Astrocyte (in vitro differentiated cells and primary cell): ENCODE measurements at regions not wholly inside any gene's neighbourhood (a gene's known extent, or its start where the extent isn't known, plus 50 kb on each side); places are given as distances from the start of the nearest gene placed in this dataset.
A peak's percentile ranks its signal among the peaks of the same experiment; 100 is the strongest.

Experiments
- DNase-seq: peaks from one replicate; pipeline ENCODE4 v3.0.0-alpha.2; 2010; ENCODE audit warnings: low read depth
- FAIRE-seq: peaks from 2 replicates; lab custom pipeline; 2011; peaks lifted over from hg19 to GRCh38; lab: Jason Lieb, UNC
- H2AFZ ChIP-seq: 2 replicates; pipeline ENCODE4 v1.6.0; 2012; ENCODE audit warnings: low read depth, low read length, inconsistent platforms
- H3K27ac ChIP-seq: 2 replicates; pipeline ENCODE4 v1.5.1; 2011; ENCODE audit warnings: low read depth, low read length, inconsistent platforms
- H3K27me3 ChIP-seq: 2 replicates; pipeline ENCODE4 v1.6.0; 2011; ENCODE audit warnings: low read length, inconsistent platforms; ENCODE audit not compliant: insufficient read depth
- H3K36me3 ChIP-seq: 2 replicates; pipeline ENCODE4 v1.5.1; 2011; ENCODE audit warnings: low read length, inconsistent platforms; ENCODE audit not compliant: insufficient read depth
- H3K4me1 ChIP-seq: 2 replicates; pipeline ENCODE4 v1.5.1; 2011; ENCODE audit warnings: low read length, inconsistent platforms; ENCODE audit not compliant: insufficient read depth
- H3K4me2 ChIP-seq: 2 replicates; pipeline ENCODE4 v1.6.0; 2012; ENCODE audit warnings: low read length, inconsistent platforms
- H3K4me3 ChIP-seq: 2 replicates; pipeline ENCODE4 v1.5.1; 2011; ENCODE audit warnings: low read depth, mild to moderate bottlenecking, low read length, inconsistent platforms; ENCODE audit not compliant: insufficient read depth
- H3K79me2 ChIP-seq: 2 replicates; pipeline ENCODE4 v1.6.0; 2012; ENCODE audit warnings: mild to moderate bottlenecking, low read length, inconsistent platforms; ENCODE audit not compliant: insufficient read depth
- H3K9ac ChIP-seq: 2 replicates; pipeline ENCODE4 v1.6.0; 2012; ENCODE audit warnings: mild to moderate bottlenecking, low read length, inconsistent platforms
- H3K9me3 ChIP-seq: 2 replicates; pipeline ENCODE4 v1.5.1; 2012; ENCODE audit warnings: low read depth, mild to moderate bottlenecking, low read length, inconsistent platforms; ENCODE audit not compliant: insufficient read depth
- H4K20me1 ChIP-seq: 2 replicates; pipeline ENCODE4 v1.6.0; 2012; ENCODE audit warnings: low read length, inconsistent platforms; ENCODE audit not compliant: insufficient read depth
- H3K27ac Mint-ChIP-seq: one replicate; pipeline ENCODE4 v1.8.0; 2021; ENCODE audit warnings: mild to moderate bottlenecking, mixed read lengths; ENCODE audit not compliant: unreplicated experiment
- H3K27me3 Mint-ChIP-seq: one replicate; pipeline ENCODE4 v1.8.0; 2021; ENCODE audit warnings: low read depth, mixed read lengths; ENCODE audit not compliant: unreplicated experiment
- H3K36me3 Mint-ChIP-seq: one replicate; pipeline ENCODE4 v1.8.0; 2021; ENCODE audit warnings: low read depth, mixed read lengths; ENCODE audit not compliant: unreplicated experiment
- H3K4me1 Mint-ChIP-seq: one replicate; pipeline ENCODE4 v1.8.0; 2021; ENCODE audit warnings: low read depth, mixed read lengths; ENCODE audit not compliant: unreplicated experiment
- H3K4me3 Mint-ChIP-seq: one replicate; pipeline ENCODE4 v1.8.0; 2021; ENCODE audit warnings: mild to moderate bottlenecking, moderate library complexity, mixed read lengths; ENCODE audit not compliant: unreplicated experiment
- H3K9me3 Mint-ChIP-seq: one replicate; pipeline ENCODE4 v1.8.0; 2021; ENCODE audit warnings: mild to moderate bottlenecking, mixed read lengths; ENCODE audit not compliant: unreplicated experiment
- EZH2 ChIP-seq: IDR thresholded peaks from 2 replicates; pipeline ENCODE4 v1.6.1; 2012; ENCODE audit warnings: mild to moderate bottlenecking, low read length, inconsistent platforms; ENCODE audit not compliant: insufficient read depth
- TF ChIP-seq, protein P1 (sequence below): IDR thresholded peaks from 2 replicates; pipeline ENCODE4 v1.5.1; 2011; ENCODE audit warnings: low read depth, mild to moderate bottlenecking, inconsistent platforms, low read length, moderate library complexity; ENCODE audit not compliant: insufficient read depth

DNA sequence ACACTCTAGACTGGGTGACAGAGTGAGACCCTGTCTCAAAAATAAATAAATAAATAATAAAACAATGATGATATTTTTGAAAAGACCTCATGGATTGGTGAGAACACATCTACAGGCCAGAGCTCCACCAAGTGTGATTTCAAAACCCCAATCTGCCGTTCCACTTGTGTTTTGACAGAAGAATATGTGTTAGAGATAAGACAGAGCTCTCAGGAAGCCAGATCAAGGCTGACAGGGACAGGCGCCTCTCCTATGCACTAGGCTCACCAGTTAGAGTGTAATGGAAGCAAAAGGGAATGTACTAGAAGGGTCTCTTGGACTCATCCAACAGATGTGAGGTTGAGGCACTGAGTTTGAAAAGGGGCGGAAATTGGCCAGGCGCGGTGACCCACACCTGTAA lies 110.7 kb upstream of the ERRFI1 start:
- H3K36me3 Mint-ChIP-seq = no peaks in the 10 kb centered on the region
- H3K79me2 ChIP-seq = no peaks in the 10 kb centered on the region
- peak overlapping the region; percentile 96 for H3K27ac Mint-ChIP-seq
- no peaks in the 10 kb centered on the region for H3K27me3 ChIP-seq
- peak overlapping the region; percentile 81 for H3K27ac ChIP-seq
- H2AFZ ChIP-seq = no peak overlapping the region
- FAIRE-seq (no peak), DNase-seq (no peak)
- no peak overlapping the region for H3K4me3 ChIP-seq
- H3K4me3 Mint-ChIP-seq = no peak overlapping the region
- peaks cover 42% of the 10 kb centered on the region for H3K4me1 ChIP-seq
- H4K20me1 ChIP-seq = no peaks in the 10 kb centered on the region
- no peak overlapping the region for H3K9ac ChIP-seq
- no peaks in the 10 kb centered on the region for H3K36me3 ChIP-seq
- H3K9me3 Mint-ChIP-seq = no peaks in the 10 kb centered on the region
- H3K9me3 ChIP-seq = no peaks in the 10 kb centered on the region
- peaks cover 41% of the 10 kb centered on the region for H3K4me1 Mint-ChIP-seq
- peak overlapping the region; percentile 70 for H3K4me2 ChIP-seq
- no peak for TF ChIP-seq EZH2
- TF ChIP-seq, protein P1, sequence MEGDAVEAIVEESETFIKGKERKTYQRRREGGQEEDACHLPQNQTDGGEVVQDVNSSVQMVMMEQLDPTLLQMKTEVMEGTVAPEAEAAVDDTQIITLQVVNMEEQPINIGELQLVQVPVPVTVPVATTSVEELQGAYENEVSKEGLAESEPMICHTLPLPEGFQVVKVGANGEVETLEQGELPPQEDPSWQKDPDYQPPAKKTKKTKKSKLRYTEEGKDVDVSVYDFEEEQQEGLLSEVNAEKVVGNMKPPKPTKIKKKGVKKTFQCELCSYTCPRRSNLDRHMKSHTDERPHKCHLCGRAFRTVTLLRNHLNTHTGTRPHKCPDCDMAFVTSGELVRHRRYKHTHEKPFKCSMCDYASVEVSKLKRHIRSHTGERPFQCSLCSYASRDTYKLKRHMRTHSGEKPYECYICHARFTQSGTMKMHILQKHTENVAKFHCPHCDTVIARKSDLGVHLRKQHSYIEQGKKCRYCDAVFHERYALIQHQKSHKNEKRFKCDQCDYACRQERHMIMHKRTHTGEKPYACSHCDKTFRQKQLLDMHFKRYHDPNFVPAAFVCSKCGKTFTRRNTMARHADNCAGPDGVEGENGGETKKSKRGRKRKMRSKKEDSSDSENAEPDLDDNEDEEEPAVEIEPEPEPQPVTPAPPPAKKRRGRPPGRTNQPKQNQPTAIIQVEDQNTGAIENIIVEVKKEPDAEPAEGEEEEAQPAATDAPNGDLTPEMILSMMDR = no peak
- H3K27me3 Mint-ChIP-seq = no peaks in the 10 kb centered on the region

DNA sequence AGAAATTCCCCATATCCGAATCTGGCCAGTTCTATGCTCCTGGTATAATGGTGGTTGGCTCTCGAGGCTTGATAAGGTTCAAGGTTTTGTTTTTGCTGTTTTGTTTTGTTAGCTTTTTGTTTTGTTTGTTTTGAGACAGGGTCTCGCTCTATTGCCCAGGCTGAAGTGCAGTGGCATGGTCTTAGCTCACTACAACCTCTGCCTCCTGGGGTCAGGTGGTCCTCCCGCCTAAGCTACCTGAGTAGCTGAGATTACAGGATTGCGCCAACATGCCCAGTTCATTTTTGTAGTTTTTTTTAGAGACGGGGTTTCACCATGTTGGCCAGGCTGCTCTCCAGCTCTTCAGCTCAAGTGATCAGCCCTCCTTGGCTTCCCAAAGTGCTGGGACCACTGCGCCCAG lies 109.1 kb upstream of the ERRFI1 start:
- peak overlapping the region; percentile 76 for H3K4me2 ChIP-seq
- no peaks in the 10 kb centered on the region for H3K27me3 Mint-ChIP-seq

More for the DNA sequence above, 109.1 kb upstream of the ERRFI1 start:
- Histone ChIP-seq H3K27ac (no peak overlapping the region), H4K20me1 (no peaks in the 10 kb centered on the region), H3K27me3 (no peaks in the 10 kb centered on the region), H2AFZ (no peak overlapping the region), H3K4me3 (no peak overlapping the region), H3K9me3 (no peaks in the 10 kb centered on the region), H3K36me3 (no peaks in the 10 kb centered on the region), H3K4me1 (peaks cover 42% of the 10 kb centered on the region), H3K9ac (no peak overlapping the region), H3K79me2 (no peaks in the 10 kb centered on the region)
- FAIRE-seq (no peak), DNase-seq (no peak)
- Mint-ChIP-seq H3K9me3 (no peaks in the 10 kb centered on the region), H3K4me3 (no peak overlapping the region), H3K36me3 (no peaks in the 10 kb centered on the region), H3K27ac (peak overlapping the region; percentile 87), H3K4me1 (peaks cover 41% of the 10 kb centered on the region)
- TF ChIP-seq, protein P1 = no peak
- TF ChIP-seq EZH2 = no peak
